ENCODE measurements at regions not wholly inside any gene's neighbourhood (a gene's known extent, or its start where the extent isn't known, plus 50 kb on each side); places are given as distances from the start of the nearest gene placed in this dataset.
A peak's percentile ranks its signal among the peaks of the same experiment; 100 is the strongest.

GRCh38 chr18:26685438-26686157 lies 137.2 kb upstream of the KCTD1 start:
- no peaks in the 10 kb centered on the region for H3K27me3 ChIP-seq (ENCODE audit: control insufficient read depth in 1 of 2, insufficient read depth in 2 of 2, low read length in 2 of 2)
- H3K4me1 ChIP-seq (ENCODE audit: control insufficient read depth in 1 of 2, insufficient read depth in 2 of 2, low read length in 2 of 2): no peaks in the 10 kb centered on the region
- no peak overlapping the region for H3K27ac ChIP-seq (ENCODE audit: low read depth, low read length)
- no peaks in the 10 kb centered on the region for H3K36me3 ChIP-seq (ENCODE audit: control insufficient read depth in 1 of 2, insufficient read depth in 2 of 2, low read length in 2 of 2)
- no peak overlapping the region for H3K9ac ChIP-seq (ENCODE audit: low read depth in 1 of 2, low read length in 2 of 2)
- H3K9me3 ChIP-seq (ENCODE audit: control insufficient read depth in 1 of 2, low read length in 2 of 2): no peaks in the 10 kb centered on the region
- no peak overlapping the region for H3K4me3 ChIP-seq (ENCODE audit: low read depth in 1 of 2, low read length in 2 of 2)

- no peaks in the 10 kb centered on the region for H3K36me3 ChIP-seq (ENCODE audit: control insufficient read depth in 1 of 2, insufficient read depth in 2 of 2, low read length in 2 of 2)
- H3K9me3 ChIP-seq (ENCODE audit: control insufficient read depth in 1 of 2, low read length in 2 of 2): no peaks in the 10 kb centered on the region
- no peaks in the 10 kb centered on the region for H3K4me1 ChIP-seq (ENCODE audit: control insufficient read depth in 1 of 2, insufficient read depth in 2 of 2, low read length in 2 of 2)
- H3K27me3 ChIP-seq (ENCODE audit: control insufficient read depth in 1 of 2, insufficient read depth in 2 of 2, low read length in 2 of 2): no peaks in the 10 kb centered on the region
- no peak overlapping the region for H3K4me3 ChIP-seq (ENCODE audit: low read depth in 1 of 2, low read length in 2 of 2)
- no peak overlapping the region for H3K9ac ChIP-seq (ENCODE audit: low read depth in 1 of 2, low read length in 2 of 2)
- no peak overlapping the region for H3K27ac ChIP-seq (ENCODE audit: low read depth, low read length)
These were observed 129.6 kb upstream of the KCTD1 start for GRCh38 chr18:26677957-26678356.

- Histone ChIP-seq H3K36me3 (ENCODE audit: control insufficient read depth in 1 of 2, insufficient read depth in 2 of 2, low read length in 2 of 2) (no peaks in the 10 kb centered on the region), H3K9ac (ENCODE audit: low read depth in 1 of 2, low read length in 2 of 2) (no peak overlapping the region), H3K27ac (ENCODE audit: low read depth, low read length) (no peak overlapping the region), H3K4me3 (ENCODE audit: low read depth in 1 of 2, low read length in 2 of 2) (no peak overlapping the region), H3K4me1 (ENCODE audit: control insufficient read depth in 1 of 2, insufficient read depth in 2 of 2, low read length in 2 of 2) (no peaks in the 10 kb centered on the region), H3K27me3 (ENCODE audit: control insufficient read depth in 1 of 2, insufficient read depth in 2 of 2, low read length in 2 of 2) (peaks cover 0 to 5% of the 10 kb centered on the region in 2 donors), H3K9me3 (ENCODE audit: control insufficient read depth in 1 of 2, low read length in 2 of 2) (no peaks in the 10 kb centered on the region)
These were observed 118.7 kb upstream of the KCTD1 start for GRCh38 chr18:26667046-26667445.

- H3K9ac ChIP-seq (ENCODE audit: low read depth in 1 of 2, low read length in 2 of 2): no peak overlapping the region
- no peak overlapping the region for H3K27ac ChIP-seq (ENCODE audit: low read depth, low read length)
- H3K4me1 ChIP-seq (ENCODE audit: control insufficient read depth in 1 of 2, insufficient read depth in 2 of 2, low read length in 2 of 2): peaks cover 3 to 9% of the 10 kb centered on the region in 2 donors
- H3K27me3 ChIP-seq (ENCODE audit: control insufficient read depth in 1 of 2, insufficient read depth in 2 of 2, low read length in 2 of 2): peaks cover 14 to 21% of the 10 kb centered on the region in 2 donors
- H3K4me3 ChIP-seq (ENCODE audit: low read depth in 1 of 2, low read length in 2 of 2): no peak overlapping the region
- H3K36me3 ChIP-seq (ENCODE audit: control insufficient read depth in 1 of 2, insufficient read depth in 2 of 2, low read length in 2 of 2): no peaks in the 10 kb centered on the region
- H3K9me3 ChIP-seq (ENCODE audit: control insufficient read depth in 1 of 2, low read length in 2 of 2): no peaks in the 10 kb centered on the region
These were observed 114.6 kb upstream of the KCTD1 start for GRCh38 chr18:26662996-26663395.

GRCh38 chr18:26657631-26658581 lies 109.6 kb upstream of the KCTD1 start:
- no peaks in the 10 kb centered on the region for H3K9me3 ChIP-seq (ENCODE audit: control insufficient read depth in 1 of 2, low read length in 2 of 2)
- H3K4me1 ChIP-seq (ENCODE audit: control insufficient read depth in 1 of 2, insufficient read depth in 2 of 2, low read length in 2 of 2): peaks cover 12 to 18% of the 10 kb centered on the region in 2 donors
- H3K27me3 ChIP-seq (ENCODE audit: control insufficient read depth in 1 of 2, insufficient read depth in 2 of 2, low read length in 2 of 2): peaks cover 30 to 34% of the 10 kb centered on the region in 2 donors
- peak overlapping the region in 1 of 2 donors; percentile 39 for H3K9ac ChIP-seq (ENCODE audit: low read depth in 1 of 2, low read length in 2 of 2)
- H3K36me3 ChIP-seq (ENCODE audit: control insufficient read depth in 1 of 2, insufficient read depth in 2 of 2, low read length in 2 of 2): no peaks in the 10 kb centered on the region
- no peak overlapping the region for H3K27ac ChIP-seq (ENCODE audit: low read depth, low read length)
- H3K4me3 ChIP-seq (ENCODE audit: low read depth in 1 of 2, low read length in 2 of 2): peak overlapping the region; percentile 67 to 79

GRCh38 chr18:26656944-26657536 lies 108.7 kb upstream of the KCTD1 start:
- Histone ChIP-seq H3K9me3 (ENCODE audit: control insufficient read depth in 1 of 2, low read length in 2 of 2) (no peaks in the 10 kb centered on the region), H3K4me3 (ENCODE audit: low read depth in 1 of 2, low read length in 2 of 2) (peak overlapping the region; percentile 67 to 79), H3K27ac (ENCODE audit: low read depth, low read length) (peak overlapping the region; percentile 30), H3K27me3 (ENCODE audit: control insufficient read depth in 1 of 2, insufficient read depth in 2 of 2, low read length in 2 of 2) (peaks cover 25 to 36% of the 10 kb centered on the region in 2 donors), H3K36me3 (ENCODE audit: control insufficient read depth in 1 of 2, insufficient read depth in 2 of 2, low read length in 2 of 2) (no peaks in the 10 kb centered on the region), H3K9ac (ENCODE audit: low read depth in 1 of 2, low read length in 2 of 2) (peak overlapping the region; percentile 39 to 57), H3K4me1 (ENCODE audit: control insufficient read depth in 1 of 2, insufficient read depth in 2 of 2, low read length in 2 of 2) (peaks cover 12 to 18% of the 10 kb centered on the region in 2 donors)

GRCh38 chr18:26656431-26656943 lies 108.1 kb upstream of the KCTD1 start:
- peak overlapping the region; percentile 45 to 61 for H3K4me3 ChIP-seq (ENCODE audit: low read depth in 1 of 2, low read length in 2 of 2)
- peaks cover 26 to 36% of the 10 kb centered on the region in 2 donors for H3K27me3 ChIP-seq (ENCODE audit: control insufficient read depth in 1 of 2, insufficient read depth in 2 of 2, low read length in 2 of 2)
- no peak overlapping the region for H3K9ac ChIP-seq (ENCODE audit: low read depth in 1 of 2, low read length in 2 of 2)
- peaks cover 12 to 18% of the 10 kb centered on the region in 2 donors for H3K4me1 ChIP-seq (ENCODE audit: control insufficient read depth in 1 of 2, insufficient read depth in 2 of 2, low read length in 2 of 2)
- no peaks in the 10 kb centered on the region for H3K36me3 ChIP-seq (ENCODE audit: control insufficient read depth in 1 of 2, insufficient read depth in 2 of 2, low read length in 2 of 2)
- H3K9me3 ChIP-seq (ENCODE audit: control insufficient read depth in 1 of 2, low read length in 2 of 2): no peaks in the 10 kb centered on the region
- H3K27ac ChIP-seq (ENCODE audit: low read depth, low read length): no peak overlapping the region

GRCh38 chr18:26655525-26656430 lies 107.4 kb upstream of the KCTD1 start:
- Histone ChIP-seq H3K36me3 (ENCODE audit: control insufficient read depth in 1 of 2, insufficient read depth in 2 of 2, low read length in 2 of 2) (no peaks in the 10 kb centered on the region), H3K27ac (ENCODE audit: low read depth, low read length) (no peak overlapping the region), H3K27me3 (ENCODE audit: control insufficient read depth in 1 of 2, insufficient read depth in 2 of 2, low read length in 2 of 2) (peaks cover 25 to 36% of the 10 kb centered on the region in 2 donors), H3K9ac (ENCODE audit: low read depth in 1 of 2, low read length in 2 of 2) (no peak overlapping the region), H3K4me1 (ENCODE audit: control insufficient read depth in 1 of 2, insufficient read depth in 2 of 2, low read length in 2 of 2) (peaks cover 12% of the 10 kb centered on the region in 2 donors), H3K9me3 (ENCODE audit: control insufficient read depth in 1 of 2, low read length in 2 of 2) (no peaks in the 10 kb centered on the region), H3K4me3 (ENCODE audit: low read depth in 1 of 2, low read length in 2 of 2) (peak overlapping the region; percentile 45 to 61)

Data from duodenal mucosa (tissue), 2 donors.